ENCODE measurements at regions not wholly inside any gene's neighbourhood (a gene's known extent, or its start where the extent isn't known, plus 50 kb on each side); places are given as distances from the start of the nearest gene placed in this dataset.

GRCh38 chr9:134975253-134975652, 57.5 kb upstream of the FCN1 start:
- no peaks in the 10 kb centered on the region for H3F3A ChIP-seq (ENCODE audit: low read length, unreplicated experiment)
- H3K79me2 ChIP-seq (ENCODE audit: low read length) = no peaks in the 10 kb centered on the region
- intact Hi-C loops (cut with micrococcal nuclease) = no loop called here
- TF ChIP-seq EZH2 (IDR thresholded peaks at IDR 0.05; ENCODE audit: low read length, unreplicated experiment) (no peak), EZH2phosphoT487 (IDR thresholded peaks at IDR 0.05; ENCODE audit: borderline replicate concordance, low read length) (no peak), CTCF (conservative IDR thresholded peaks at IDR 0.05; ENCODE audit: low read depth, low read length) (no peak)
- DNase-seq (no peak), ATAC-seq (no peak)
- H3K4me2 ChIP-seq (ENCODE audit: low read length) = no peak overlapping the region
- H3K27ac ChIP-seq (ENCODE audit: low read length) = no peak overlapping the region
- H3K27me3 ChIP-seq (ENCODE audit: low read length) = no peaks in the 10 kb centered on the region
- H2AFZ ChIP-seq (ENCODE audit: low read length) = no peak overlapping the region
- CTCF ChIA-PET = no interaction called here
- no peaks in the 10 kb centered on the region for H4K20me1 ChIP-seq (ENCODE audit: low read length)
- no peak overlapping the region for H3K4me3 ChIP-seq (ENCODE audit: low read length)
- no peak overlapping the region for H3K9ac ChIP-seq (ENCODE audit: low read length)
- POLR2A ChIA-PET (ENCODE audit: unreplicated experiment) = no interaction called here
- H3K36me3 ChIP-seq (ENCODE audit: low read depth, low read length) = no peaks in the 10 kb centered on the region
- no TSS peak for BruUV-seq (replicated peaks)
- H3K9me3 ChIP-seq (ENCODE audit: low read length) = no peaks in the 10 kb centered on the region
- no peaks in the 10 kb centered on the region for H3K9me2 ChIP-seq (replicated peaks; ENCODE audit: low read length)
- H3K4me1 ChIP-seq (ENCODE audit: insufficient read depth, low read length) = no peaks in the 10 kb centered on the region

- no peak overlapping the region for H3K4me2 ChIP-seq (ENCODE audit: low read length)
- no peaks in the 10 kb centered on the region for H3K4me1 ChIP-seq (ENCODE audit: insufficient read depth, low read length)
- H3K36me3 ChIP-seq (ENCODE audit: low read depth, low read length) = no peaks in the 10 kb centered on the region
- no peak overlapping the region for H3K9ac ChIP-seq (ENCODE audit: low read length)
- TF ChIP-seq EZH2 (IDR thresholded peaks at IDR 0.05; ENCODE audit: low read length, unreplicated experiment) = no peak
- no peak for TF ChIP-seq CTCF (conservative IDR thresholded peaks at IDR 0.05; ENCODE audit: low read depth, low read length)
- TF ChIP-seq EZH2phosphoT487 (IDR thresholded peaks at IDR 0.05; ENCODE audit: borderline replicate concordance, low read length) = no peak
- no peaks in the 10 kb centered on the region for H3F3A ChIP-seq (ENCODE audit: low read length, unreplicated experiment)
- ATAC-seq (no peak), DNase-seq (no peak)
- no peaks in the 10 kb centered on the region for H3K9me2 ChIP-seq (replicated peaks; ENCODE audit: low read length)
- no TSS peak for BruUV-seq (replicated peaks)
- no peaks in the 10 kb centered on the region for H3K79me2 ChIP-seq (ENCODE audit: low read length)
- intact Hi-C loops (cut with micrococcal nuclease) = no loop called here
- no peaks in the 10 kb centered on the region for H3K27me3 ChIP-seq (ENCODE audit: low read length)
- CTCF ChIA-PET = no interaction called here
- H2AFZ ChIP-seq (ENCODE audit: low read length) = no peak overlapping the region
- no peak overlapping the region for H3K27ac ChIP-seq (ENCODE audit: low read length)
- H3K4me3 ChIP-seq (ENCODE audit: low read length) = no peak overlapping the region
- H3K9me3 ChIP-seq (ENCODE audit: low read length) = no peaks in the 10 kb centered on the region
- POLR2A ChIA-PET (ENCODE audit: unreplicated experiment) = no interaction called here
- H4K20me1 ChIP-seq (ENCODE audit: low read length) = no peaks in the 10 kb centered on the region
Measured at GRCh38 chr9:134976403-134976802, 58.7 kb upstream of the FCN1 start.

- Histone ChIP-seq H4K20me1 (ENCODE audit: low read length) (no peaks in the 10 kb centered on the region), H3K4me3 (ENCODE audit: low read length) (no peak overlapping the region), H3K9me2 (replicated peaks; ENCODE audit: low read length) (no peaks in the 10 kb centered on the region), H2AFZ (ENCODE audit: low read length) (no peak overlapping the region), H3K4me2 (ENCODE audit: low read length) (no peak overlapping the region), H3K79me2 (ENCODE audit: low read length) (no peaks in the 10 kb centered on the region), H3K9me3 (ENCODE audit: low read length) (no peaks in the 10 kb centered on the region), H3K27ac (ENCODE audit: low read length) (no peak overlapping the region), H3K4me1 (ENCODE audit: insufficient read depth, low read length) (no peaks in the 10 kb centered on the region), H3F3A (ENCODE audit: low read length, unreplicated experiment) (no peaks in the 10 kb centered on the region), H3K9ac (ENCODE audit: low read length) (no peak overlapping the region), H3K27me3 (ENCODE audit: low read length) (no peaks in the 10 kb centered on the region), H3K36me3 (ENCODE audit: low read depth, low read length) (no peaks in the 10 kb centered on the region)
- ChIA-PET POLR2A (ENCODE audit: unreplicated experiment) (no interaction called here), CTCF (no interaction called here)
- ATAC-seq (no peak), DNase-seq (no peak)
- BruUV-seq (replicated peaks) = no TSS peak
- TF ChIP-seq CTCF (conservative IDR thresholded peaks at IDR 0.05; ENCODE audit: low read depth, low read length) (no peak), EZH2phosphoT487 (IDR thresholded peaks at IDR 0.05; ENCODE audit: borderline replicate concordance, low read length) (no peak), EZH2 (IDR thresholded peaks at IDR 0.05; ENCODE audit: low read length, unreplicated experiment) (no peak)
- intact Hi-C loops (cut with micrococcal nuclease) = no loop called here
Measured at GRCh38 chr9:134978272-134978671, 60.6 kb upstream of the FCN1 start.

Data from PC-3 (cell line).